Psoas muscle (tissue), 7 donors: ENCODE measurements at regions not wholly inside any gene's neighbourhood (a gene's known extent, or its start where the extent isn't known, plus 50 kb on each side); places are given as distances from the start of the nearest gene placed in this dataset.

Experiments used
- ATAC-seq, 4 donors: fragments of 200-7000 bp; cut with Tn5 transposase; one replicate each; pipeline ENCODE4 v1.9.1; 2020; ENCODE audit warnings: moderate library complexity in 3 of 4, mild to moderate bottlenecking in 2 of 4
- DNase-seq, 2 donors: peaks; one replicate each; pipeline ENCODE4 v3.0.0-alpha.2; 2020
- H3K27ac ChIP-seq: fragments of 200-600 bp; one replicate; pipeline ENCODE4 v1.8.0; 2022
- H3K27me3 ChIP-seq, 3 donors: fragments of 200-600 bp in 1 of 3; one replicate each; pipeline versions ENCODE4 v1.6.1 to v1.8.0; 2013 to 2022; ENCODE audit warnings: low read length in 2 of 3, mild to moderate bottlenecking in 2 of 3, moderate library complexity in 1 of 3; ENCODE audit not compliant: insufficient read depth in 3 of 3
- H3K36me3 ChIP-seq, 2 donors: fragments of 200-600 bp in 1 of 2; one replicate each; pipeline versions ENCODE4 v1.6.1 to v1.8.0; 2013 to 2022; ENCODE audit warnings: low read depth in 1 of 2, mild to moderate bottlenecking in 1 of 2, moderate library complexity in 1 of 2; ENCODE audit not compliant: insufficient read depth in 1 of 2
- H3K4me1 ChIP-seq: fragments of 200-600 bp; one replicate; pipeline ENCODE4 v1.8.0; 2022
- H3K4me3 ChIP-seq: fragments of 200-600 bp; one replicate; pipeline ENCODE4 v1.8.0; 2022; ENCODE audit warnings: mild to moderate bottlenecking
- H3K9me3 ChIP-seq: fragments of 200-600 bp; one replicate; pipeline ENCODE4 v1.8.0; 2022
- WGBS, 3 donors: extraction: QIAGEN DNeasy Blood & Tissue Kit; methylation state at CpG; one replicate each; pipeline versions ENCODE4 v1.1.6 to v1.1.7; 2013; 5-methylcytosine and 5-hydroxymethylcytosine counted together
- intact Hi-C, 2 donors: fragments of 100-400 bp; cut with DNase I; formaldehyde crosslinking; loops; one replicate each; pipeline versions ENCODE4 v1.11.0 to v1.14.2; 2022
- TF ChIP-seq, protein P1 (sequence below): fragments of 200-600 bp; IDR thresholded peaks from one replicate; pipeline ENCODE4 v1.8.0; 2022; ENCODE audit warnings: antibody characterized with exemption
- donor health status: healthy with polysubstance abuse.
- donor health status: DM: no; HTN: no; CAD: no; lungs with moderate emphysema.
- donor health status: Bipolar disorder and iron deficiency.
- donor health status: healthy.
- donor health status: DM: yes; HTN: yes; CAD: no.
- donor health status: DM: no; HTN: no; CAD: no.
- donor health status: DM: yes; HTN: yes; CAD: no.

DNA sequence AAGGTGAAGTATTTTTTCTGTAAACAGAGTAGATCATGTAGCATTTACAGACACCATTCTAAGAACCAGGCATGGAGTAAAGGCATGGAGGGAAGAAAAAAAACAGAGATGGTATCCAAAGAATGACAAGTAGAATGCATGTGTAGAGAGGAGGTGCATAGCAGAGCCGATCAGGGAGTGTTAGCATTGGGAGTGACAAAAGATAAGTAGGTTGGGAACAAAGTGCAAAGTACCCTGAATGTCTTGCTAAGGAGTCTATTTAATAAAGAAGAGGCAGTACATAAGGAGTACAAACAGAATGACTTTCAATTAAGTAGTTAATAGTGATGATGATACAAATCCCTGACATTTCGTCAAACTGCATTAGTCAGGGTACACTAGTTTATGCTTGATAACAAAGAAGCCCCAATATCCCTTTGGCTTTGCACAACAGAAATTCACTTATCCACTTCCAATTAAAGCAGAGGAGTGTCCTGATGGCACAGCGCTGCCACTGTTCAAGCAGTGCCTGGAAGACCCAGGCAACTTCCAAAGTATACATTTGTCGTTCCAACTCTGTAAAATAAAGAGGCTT lies 371.5 kb downstream of the TNS3 start:
- no peaks in the 10 kb centered on the region for H3K27me3 ChIP-seq
- TF ChIP-seq, protein P1, sequence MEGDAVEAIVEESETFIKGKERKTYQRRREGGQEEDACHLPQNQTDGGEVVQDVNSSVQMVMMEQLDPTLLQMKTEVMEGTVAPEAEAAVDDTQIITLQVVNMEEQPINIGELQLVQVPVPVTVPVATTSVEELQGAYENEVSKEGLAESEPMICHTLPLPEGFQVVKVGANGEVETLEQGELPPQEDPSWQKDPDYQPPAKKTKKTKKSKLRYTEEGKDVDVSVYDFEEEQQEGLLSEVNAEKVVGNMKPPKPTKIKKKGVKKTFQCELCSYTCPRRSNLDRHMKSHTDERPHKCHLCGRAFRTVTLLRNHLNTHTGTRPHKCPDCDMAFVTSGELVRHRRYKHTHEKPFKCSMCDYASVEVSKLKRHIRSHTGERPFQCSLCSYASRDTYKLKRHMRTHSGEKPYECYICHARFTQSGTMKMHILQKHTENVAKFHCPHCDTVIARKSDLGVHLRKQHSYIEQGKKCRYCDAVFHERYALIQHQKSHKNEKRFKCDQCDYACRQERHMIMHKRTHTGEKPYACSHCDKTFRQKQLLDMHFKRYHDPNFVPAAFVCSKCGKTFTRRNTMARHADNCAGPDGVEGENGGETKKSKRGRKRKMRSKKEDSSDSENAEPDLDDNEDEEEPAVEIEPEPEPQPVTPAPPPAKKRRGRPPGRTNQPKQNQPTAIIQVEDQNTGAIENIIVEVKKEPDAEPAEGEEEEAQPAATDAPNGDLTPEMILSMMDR: no peak
- no peaks in the 10 kb centered on the region for H3K36me3 ChIP-seq
- 72 to 81% (median 76%) methylated on average over 4 of the region's 4 CpGs for WGBS, 3 donors
- no peak for ATAC-seq
- H3K4me1 ChIP-seq: no peaks in the 10 kb centered on the region
- intact Hi-C loops: no loop called here
- H3K27ac ChIP-seq: no peak overlapping the region
- DNase-seq: no peak
- H3K9me3 ChIP-seq: peaks cover 9% of the 10 kb centered on the region
- H3K4me3 ChIP-seq: no peak overlapping the region

DNA sequence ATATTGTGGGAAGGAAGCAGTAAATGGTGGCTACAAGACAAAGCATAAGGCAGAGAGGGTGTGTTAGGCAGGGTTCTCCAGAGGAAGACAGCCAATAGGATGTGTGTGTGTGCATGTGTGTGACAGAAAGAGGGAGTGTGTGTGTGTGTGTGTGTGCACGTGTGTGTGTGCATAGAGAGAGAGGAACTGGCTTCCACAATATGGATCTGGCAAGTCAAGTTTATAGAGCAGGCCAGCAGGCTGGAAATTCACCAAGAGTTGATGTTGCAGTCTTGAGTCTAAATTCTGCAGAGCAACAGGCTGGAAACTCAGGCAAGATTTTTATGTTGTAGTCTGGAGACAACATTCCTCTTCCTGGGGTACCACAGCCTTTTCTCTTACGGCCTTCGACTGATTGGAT lies 374.0 kb downstream of the TNS3 start:
- Histone ChIP-seq H3K9me3 (peaks cover 9% of the 10 kb centered on the region), H3K4me1 (no peaks in the 10 kb centered on the region), H3K36me3 (no peaks in the 10 kb centered on the region), H3K4me3 (no peak overlapping the region), H3K27me3 (no peaks in the 10 kb centered on the region), H3K27ac (no peak overlapping the region)
- 80 to 86% (median 85%) methylated on average over 3 of the region's 3 CpGs for WGBS, 3 donors
- intact Hi-C loops: no loop called here
- ATAC-seq: no peak
- TF ChIP-seq, protein P1: no peak
- DNase-seq: no peak

- no peaks in the 10 kb centered on the region for H3K36me3 ChIP-seq
- no peaks in the 10 kb centered on the region for H3K27me3 ChIP-seq
- ATAC-seq (no peak), DNase-seq (no peak)
- H3K4me1 ChIP-seq: no peaks in the 10 kb centered on the region
- WGBS, 3 donors: 74 to 83% (median 81%) methylated on average over 2 of the region's 2 CpGs
- intact Hi-C loops: no loop called here
- TF ChIP-seq, protein P1: no peak
- no peak overlapping the region for H3K4me3 ChIP-seq
- H3K9me3 ChIP-seq: no peaks in the 10 kb centered on the region
- H3K27ac ChIP-seq: no peak overlapping the region
Measured at GRCh38 chr7:47204709-47205108, 377.2 kb downstream of the TNS3 start.

DNA sequence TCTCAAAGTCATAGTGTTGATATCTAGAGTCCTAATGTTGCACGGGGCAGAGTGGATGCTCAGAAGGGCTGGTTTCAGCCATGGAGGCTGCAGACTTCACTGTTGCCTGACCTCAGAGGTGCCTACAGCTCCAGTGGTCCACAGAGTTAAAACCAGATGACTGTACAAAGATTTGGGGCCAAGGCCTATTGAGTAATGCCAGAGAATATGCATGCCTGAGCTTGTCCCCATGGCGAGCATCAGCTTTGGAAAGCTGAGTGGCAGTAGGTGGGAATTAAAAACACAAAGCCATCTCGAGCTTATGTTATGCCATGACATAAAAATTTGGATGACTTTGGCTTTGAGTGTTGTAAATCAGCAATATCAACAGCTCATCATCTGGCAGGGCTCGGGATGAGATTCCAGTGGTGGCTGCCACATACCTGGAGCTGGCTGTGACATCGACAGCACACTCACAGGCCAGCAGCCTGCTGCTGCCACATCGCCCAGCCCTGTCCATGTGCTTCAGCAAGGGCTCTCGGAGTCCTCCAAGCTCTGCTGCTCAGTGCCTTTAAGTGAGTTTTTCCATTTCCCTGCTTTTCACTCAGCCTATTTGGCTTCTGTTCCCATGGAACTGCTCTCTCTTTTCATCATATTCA lies 379.6 kb downstream of the TNS3 start:
- peak in 3 of 4 donors; percentile 66 to 77 (median 68) for ATAC-seq
- Histone ChIP-seq H3K27ac (no peak overlapping the region), H3K27me3 (no peaks in the 10 kb centered on the region), H3K4me1 (no peaks in the 10 kb centered on the region), H3K9me3 (no peaks in the 10 kb centered on the region), H3K36me3 (no peaks in the 10 kb centered on the region), H3K4me3 (no peak overlapping the region)
- TF ChIP-seq, protein P1: no peak
- WGBS, 3 donors: 31 to 45% (median 40%) methylated on average over 7 of the region's 7 CpGs
- intact Hi-C loops: no loop called here
- DNase-seq: no peak

DNA sequence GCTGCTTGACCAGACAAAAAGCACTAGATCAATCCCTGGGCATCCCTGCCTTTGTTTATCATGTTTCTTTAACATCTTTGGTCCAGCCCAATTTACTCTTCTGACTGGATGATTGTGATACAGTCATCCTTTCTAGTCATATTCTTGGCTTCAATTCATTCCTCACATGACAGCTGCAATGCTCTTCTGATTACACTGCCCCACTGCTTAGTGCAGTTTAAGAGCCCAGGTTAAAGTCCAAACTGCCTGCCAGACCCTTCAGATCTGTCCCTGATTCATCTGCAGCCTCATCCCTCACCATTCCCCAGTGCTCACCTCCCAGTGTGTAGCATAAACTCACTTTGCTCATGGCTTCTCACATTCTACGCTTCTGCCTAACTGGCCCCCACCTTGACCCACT lies 383.8 kb downstream of the TNS3 start:
- ATAC-seq: peak in 3 of 4 donors; percentile 21 to 43 (median 32)
- WGBS, 3 donors: 95 to 97% (median 96%) methylated on average over 1 of the region's 1 CpG

More for the DNA sequence above, 383.8 kb downstream of the TNS3 start:
- TF ChIP-seq, protein P1: no peak
- no peak for DNase-seq
- Histone ChIP-seq H3K4me3 (no peak overlapping the region), H3K9me3 (no peaks in the 10 kb centered on the region), H3K27ac (no peak overlapping the region), H3K36me3 (no peaks in the 10 kb centered on the region), H3K4me1 (peaks cover 5% of the 10 kb centered on the region), H3K27me3 (no peaks in the 10 kb centered on the region)
- intact Hi-C loops: no loop called here
